Endothelial cell of umbilical vein (primary cell): ENCODE measurements at regions not wholly inside any gene's neighbourhood (a gene's known extent, or its start where the extent isn't known, plus 50 kb on each side); places are given as distances from the start of the nearest gene placed in this dataset.

Source experiments
- CTCF ChIP-seq, 2 donors: IDR thresholded peaks; 1 replicate in 1 of 2; 2 replicates in 1 of 2; pipeline ENCODE4 v1.5.1; 2011; ENCODE audit warnings: low read length in 2 of 2, mild to moderate bottlenecking in 2 of 2, moderate library complexity in 2 of 2, control low read depth in 1 of 2, inconsistent platforms in 1 of 2, low read depth in 1 of 2; ENCODE audit not compliant: insufficient read depth in 1 of 2; ENCODE audit errors: extremely low read depth in 1 of 2
- EZH2 ChIP-seq: IDR thresholded peaks from 2 replicates; pipeline ENCODE4 v1.6.1; 2012; ENCODE audit warnings: borderline replicate concordance, low read depth, mild to moderate bottlenecking, moderate library complexity, low read length, inconsistent platforms; ENCODE audit not compliant: severe bottlenecking
- FOS ChIP-seq: IDR thresholded peaks from 2 replicates; pipeline ENCODE4 v1.6.1; 2011; ENCODE audit warnings: mild to moderate bottlenecking, low read length, moderate library complexity, borderline replicate concordance; ENCODE audit not compliant: insufficient read depth
- GATA2 ChIP-seq: IDR thresholded peaks from 2 replicates; pipeline ENCODE4 v1.7.0; 2011; ENCODE audit warnings: low read depth, mild to moderate bottlenecking, moderate library complexity, mixed read lengths, low read length; ENCODE audit not compliant: insufficient read length, insufficient read depth
- JUN ChIP-seq: IDR thresholded peaks from 2 replicates; pipeline ENCODE4 v1.6.1; 2011; ENCODE audit warnings: borderline replicate concordance, low read depth; ENCODE audit not compliant: insufficient read length, insufficient read depth
- MYC ChIP-seq: IDR thresholded peaks from one replicate; pipeline ENCODE4 v1.6.1; 2011; ENCODE audit warnings: mild to moderate bottlenecking, low read depth, low read length
- POLR2A ChIP-seq: IDR thresholded peaks from 2 replicates; pipeline ENCODE4 v1.6.1; 2012; ENCODE audit warnings: low read depth, mild to moderate bottlenecking, control low read depth, low read length
- POLR2AphosphoS5 ChIP-seq: IDR thresholded peaks from 2 replicates; pipeline ENCODE4 v1.6.1; 2012; ENCODE audit warnings: low read depth, mild to moderate bottlenecking, control low read depth, low read length, moderate library complexity; ENCODE audit not compliant: insufficient read depth
- TF ChIP-seq, protein P1 (sequence below): IDR thresholded peaks from 2 replicates; pipeline ENCODE4 v1.6.1; 2011; ENCODE audit not compliant: insufficient read depth, insufficient read length

GRCh38 chr4:155487210-155487609 is 110.4 kb upstream of the MAP9 start:
- no peak for TF ChIP-seq CTCF (IDR thresholded peaks at IDR 0.05; ENCODE audit: extremely low read depth in 1 of 2, insufficient read depth in 1 of 2, low read depth in 1 of 2, low read length in 2 of 2)
- TF ChIP-seq POLR2A: no peak
- no peak for TF ChIP-seq EZH2
- TF ChIP-seq POLR2AphosphoS5: no peak
- TF ChIP-seq, protein P1, sequence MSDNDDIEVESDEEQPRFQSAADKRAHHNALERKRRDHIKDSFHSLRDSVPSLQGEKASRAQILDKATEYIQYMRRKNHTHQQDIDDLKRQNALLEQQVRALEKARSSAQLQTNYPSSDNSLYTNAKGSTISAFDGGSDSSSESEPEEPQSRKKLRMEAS: no peak
- TF ChIP-seq GATA2: no peak
- TF ChIP-seq JUN: no peak
- no peak for TF ChIP-seq FOS
- no peak for TF ChIP-seq MYC
